Stimulated activated CD4-positive, alpha-beta T cell treated with anti-CD3 and anti-CD28 coated beads, TNF-alpha, amount 100 ng/mL, for 24 hours (primary cell): ENCODE measurements at regions not wholly inside any gene's neighbourhood (a gene's known extent, or its start where the extent isn't known, plus 50 kb on each side); places are given as distances from the start of the nearest gene placed in this dataset.
"Not testable (repeated sequence)": the region's sequence is repeated elsewhere in the genome, so short reads cannot be mapped to it uniquely, and the experiment has no call there.

Experiments
- DNase-seq, 3 experiments: peaks; one replicate each; pipeline ENCODE4 v3.0.0-alpha.2; 2020; ENCODE audit warnings: low read depth in 3 of 3

DNA sequence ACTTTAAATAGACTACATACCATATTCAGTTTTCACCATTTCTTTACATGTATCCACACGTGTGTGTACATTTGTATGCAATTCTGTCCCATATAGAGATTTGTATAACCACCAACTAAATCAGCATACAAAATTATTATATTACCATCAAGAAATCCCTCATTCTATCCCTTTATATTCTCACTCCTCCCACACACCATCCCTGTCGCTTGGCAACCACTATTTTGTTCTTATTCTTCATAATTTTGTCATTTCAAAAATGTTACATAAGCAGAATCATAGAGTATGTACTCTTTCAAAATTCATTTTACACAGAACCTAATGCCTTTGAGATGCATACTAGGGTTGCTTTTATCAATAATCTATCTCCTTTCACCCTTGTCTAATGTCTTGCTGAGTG, 740.5 kb downstream of the SLITRK5 start:
- no peak for DNase-seq

DNA sequence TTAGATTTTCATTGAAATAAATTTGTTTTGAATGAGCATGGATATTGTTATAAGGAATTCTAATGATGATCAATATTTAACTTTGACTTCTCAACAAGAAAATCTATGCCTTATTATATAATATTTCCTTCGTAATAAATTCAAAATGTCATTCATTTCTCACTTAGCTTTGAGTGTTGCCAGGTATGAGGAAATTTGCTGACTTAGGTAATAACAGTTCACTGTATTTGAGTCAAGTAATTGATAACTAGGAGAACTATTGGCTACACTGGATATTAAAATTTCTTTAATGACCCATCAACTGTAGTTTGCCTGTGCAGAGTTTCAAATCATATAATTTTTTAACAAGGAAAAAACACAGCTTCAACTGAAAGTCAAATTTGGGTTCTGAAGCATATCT, 746.6 kb downstream of the SLITRK5 start:
- DNase-seq = no peak

DNA sequence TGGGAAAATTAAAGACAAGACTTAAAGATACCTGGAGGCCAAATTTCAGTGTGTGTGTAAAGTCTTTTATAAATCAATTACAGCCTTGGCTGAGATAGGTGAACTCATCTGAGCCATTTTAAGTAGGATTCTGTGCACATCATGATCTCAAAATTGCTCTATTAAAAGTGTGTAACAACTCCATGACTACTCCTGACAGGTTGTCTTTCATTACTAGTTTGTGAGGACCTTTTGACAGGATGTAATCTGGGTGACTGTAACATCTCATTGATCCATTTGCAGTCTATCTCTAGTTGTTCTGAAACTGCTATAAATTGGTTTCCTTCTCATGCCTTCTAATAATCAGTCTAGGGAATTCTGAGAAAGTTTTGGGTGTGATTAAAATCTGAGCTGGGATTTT, 753.3 kb downstream of the SLITRK5 start:
- no peak for DNase-seq

DNA sequence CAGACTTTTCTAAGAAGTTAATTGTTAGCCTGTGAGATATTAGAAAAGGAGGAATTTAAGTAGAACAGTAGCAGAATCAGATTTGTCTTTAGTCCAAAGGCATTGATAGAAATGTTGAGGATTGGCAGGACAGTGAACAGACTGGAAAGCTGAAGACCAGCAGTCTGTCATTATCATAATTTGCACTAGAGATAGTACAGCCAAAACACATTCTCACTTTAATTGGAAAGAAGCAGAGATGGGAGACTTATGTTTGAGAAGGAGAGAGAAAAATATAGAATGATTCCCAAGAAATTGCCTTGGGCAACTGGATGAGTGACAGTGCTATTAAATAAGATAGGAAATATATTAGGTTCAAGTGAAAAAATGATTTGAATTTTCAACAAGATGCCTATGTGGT, 755.5 kb downstream of the SLITRK5 start:
- no peak for DNase-seq

DNA sequence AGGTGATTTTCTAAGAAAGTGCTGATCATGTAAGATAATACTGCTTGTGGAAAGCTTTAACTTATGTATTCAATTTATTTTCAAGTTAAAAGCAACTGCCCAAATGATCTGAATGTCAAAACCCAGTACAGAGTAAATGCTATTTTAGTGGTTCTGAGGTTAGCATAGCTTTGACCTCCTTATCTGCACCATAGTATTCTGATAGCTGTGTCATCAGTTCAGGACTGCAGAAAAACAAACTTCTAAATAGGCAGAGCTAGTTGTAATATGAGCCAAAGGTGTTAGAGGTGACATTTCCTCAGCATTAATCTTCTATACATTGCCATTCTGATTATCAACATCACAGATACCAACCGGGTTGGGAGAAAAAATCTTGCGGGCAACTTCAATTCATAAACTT, 758.7 kb downstream of the SLITRK5 start:
- DNase-seq = no peak

DNA sequence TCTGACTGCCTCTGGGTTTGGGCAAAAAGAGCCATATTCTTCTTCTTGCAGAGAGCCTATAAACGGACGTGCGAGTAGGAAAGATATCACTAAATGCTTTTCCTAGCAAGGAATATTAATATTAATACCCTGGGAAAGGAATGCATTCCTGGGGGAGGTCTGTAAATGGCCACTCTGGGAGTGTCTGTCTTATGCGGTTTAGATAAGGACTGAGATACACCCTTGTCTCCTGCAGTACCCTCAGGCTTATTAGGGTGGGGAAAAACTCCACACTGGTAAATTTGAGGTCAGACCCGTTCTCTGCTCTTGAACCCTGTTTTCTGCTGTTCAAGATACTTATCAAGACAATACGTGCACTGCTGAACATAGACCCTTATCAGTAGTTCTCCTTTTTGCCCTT, 763.8 kb downstream of the SLITRK5 start:
- DNase-seq = no peak

DNA sequence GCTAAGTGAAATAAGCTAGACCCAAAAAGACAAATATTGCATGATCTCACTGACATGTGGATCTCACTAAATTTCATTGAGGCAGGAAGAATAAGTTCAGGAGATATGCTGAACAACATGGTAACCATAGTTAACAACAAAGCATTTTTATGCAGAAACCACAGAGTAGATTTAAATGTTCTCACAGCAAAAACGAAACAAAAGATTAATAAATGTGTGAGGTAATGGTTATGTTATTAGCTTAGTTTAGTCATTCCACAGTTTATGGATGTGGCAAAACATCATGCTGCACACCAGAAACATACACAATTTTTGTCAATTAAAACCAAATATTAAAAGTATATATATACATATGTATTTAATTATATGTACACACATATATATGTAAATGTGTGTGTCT, 765.8 kb downstream of the SLITRK5 start:
- DNase-seq = no peak

DNA sequence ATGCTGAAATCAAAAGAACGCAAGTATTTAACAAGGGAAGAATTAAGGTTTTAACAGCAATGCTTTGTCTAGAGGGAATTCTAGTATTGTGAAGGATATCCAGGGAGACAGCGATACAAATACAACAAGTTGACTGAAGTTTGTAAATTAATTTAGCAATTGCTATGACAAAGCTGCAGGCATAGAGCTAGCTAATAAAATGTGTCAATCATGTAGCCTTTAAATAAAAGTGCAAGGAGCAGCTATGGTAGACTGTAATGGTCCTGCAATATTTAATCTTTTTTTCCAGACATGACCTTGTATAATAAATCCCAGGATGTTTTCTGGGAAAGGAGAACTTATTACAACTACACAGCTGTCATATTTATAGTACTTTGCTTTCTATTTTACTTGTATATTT, 779.3 kb downstream of the SLITRK5 start:
- no peak for DNase-seq

DNA sequence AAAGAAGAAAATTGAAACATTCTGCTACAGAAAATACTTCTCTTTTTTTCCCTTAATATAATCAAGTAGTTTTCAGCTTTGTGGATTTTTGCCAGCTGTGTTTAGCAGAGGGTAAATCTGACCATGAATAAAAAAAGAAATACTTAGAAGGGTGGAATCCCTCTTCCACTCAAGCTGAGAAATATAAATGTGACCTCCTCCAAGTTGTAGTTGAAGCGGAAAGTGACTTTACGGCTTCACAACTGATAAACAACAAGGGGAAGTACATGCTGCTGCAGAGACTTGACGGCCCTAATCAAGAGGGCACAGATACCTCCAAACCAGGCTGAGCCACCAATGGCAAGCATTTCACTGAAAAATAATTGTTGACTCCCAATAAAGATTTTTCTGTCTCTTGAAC, 785.0 kb downstream of the SLITRK5 start:
- no peak for DNase-seq

DNA sequence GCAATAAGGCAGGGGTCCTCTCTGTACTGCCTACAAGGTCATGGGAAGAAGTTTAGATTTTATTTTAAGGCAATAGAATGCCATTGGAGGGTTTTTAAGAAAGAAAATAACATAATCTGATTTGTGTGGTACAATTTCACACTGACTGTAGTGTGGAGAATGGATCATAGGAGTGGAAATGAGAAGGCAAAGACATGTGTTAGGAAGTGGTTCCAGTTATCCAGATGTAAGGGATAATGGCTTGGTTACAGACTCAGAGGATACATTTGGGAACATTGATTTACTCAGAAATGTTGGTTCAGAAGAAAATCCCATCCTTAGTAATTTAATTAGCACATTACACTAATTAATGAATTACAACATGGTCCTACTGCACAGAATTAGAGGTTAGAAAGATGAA, 788.2 kb downstream of the SLITRK5 start:
- DNase-seq = no peak

DNA sequence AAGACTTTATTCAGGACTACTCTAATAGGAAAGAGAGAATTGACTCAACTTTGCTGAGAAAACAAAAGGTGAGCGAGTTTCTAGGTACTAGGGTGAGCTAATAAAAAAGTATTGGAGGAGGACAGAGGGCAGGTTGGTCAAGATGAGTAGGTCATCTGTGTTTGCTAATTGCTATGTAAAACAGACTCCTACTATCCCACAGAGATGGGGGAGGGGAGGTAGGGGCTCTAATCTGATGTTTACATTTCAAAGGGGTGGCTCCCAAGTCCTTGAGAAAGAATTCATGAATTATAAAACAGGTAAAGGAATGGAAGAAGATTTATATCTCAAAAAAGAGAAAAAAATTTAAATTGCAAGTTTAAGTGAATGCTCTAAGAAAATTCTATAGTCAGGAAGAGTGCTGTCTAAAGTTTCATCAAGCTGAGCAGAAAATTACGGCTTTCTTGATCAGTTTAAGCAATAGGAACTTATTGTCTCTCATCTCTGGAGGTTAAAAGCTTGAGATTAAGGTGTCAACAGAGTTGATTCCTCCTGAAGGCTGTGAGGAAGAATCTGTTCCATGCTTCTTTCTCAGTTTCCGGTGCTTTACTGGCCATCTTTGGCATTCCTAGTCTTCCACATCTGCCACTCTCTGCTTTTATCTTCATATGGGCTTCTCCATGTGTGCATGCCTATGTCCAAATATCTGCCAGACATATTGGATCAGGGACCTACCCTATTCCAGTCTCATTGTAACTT, 790.3 kb downstream of the SLITRK5 start:
- no peak for DNase-seq

DNA sequence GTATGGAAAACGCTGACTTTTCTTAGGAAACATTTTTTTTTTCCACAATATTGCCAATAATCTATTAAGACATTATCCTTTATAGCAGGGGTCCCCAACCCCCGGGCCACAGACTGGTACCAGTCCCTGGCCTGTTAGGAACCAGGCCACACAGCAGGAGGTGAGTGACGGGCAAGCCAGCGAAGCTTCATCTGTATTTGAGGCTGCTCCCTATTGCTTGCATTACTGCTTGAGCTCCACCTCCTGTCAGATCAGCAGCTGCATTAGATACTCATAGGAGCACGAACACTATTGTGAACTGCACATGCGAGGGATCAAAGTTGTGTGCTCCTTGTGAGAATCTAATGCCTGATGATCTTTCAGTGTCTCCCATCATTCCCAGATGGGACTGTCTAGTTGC, 793.7 kb downstream of the SLITRK5 start:
- DNase-seq = no peak

DNA sequence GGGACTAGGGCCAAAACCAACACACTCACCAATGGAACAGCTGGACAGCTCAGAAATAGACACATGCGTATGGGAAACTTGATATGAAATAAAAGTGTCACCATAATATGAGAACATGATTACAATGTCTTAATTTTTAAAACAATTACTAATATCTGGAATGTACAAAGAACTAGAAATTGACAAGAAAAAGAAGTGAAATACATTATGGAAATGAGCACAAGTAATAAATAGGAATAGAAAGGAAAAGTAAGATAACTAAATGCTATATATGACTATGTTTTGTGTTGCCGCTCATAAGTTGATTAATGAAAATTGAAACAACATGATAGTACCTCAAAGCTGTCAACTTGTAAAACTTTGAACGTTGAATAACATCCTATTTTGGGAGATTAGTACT, 801.1 kb downstream of the SLITRK5 start:
- no peak for DNase-seq

DNA sequence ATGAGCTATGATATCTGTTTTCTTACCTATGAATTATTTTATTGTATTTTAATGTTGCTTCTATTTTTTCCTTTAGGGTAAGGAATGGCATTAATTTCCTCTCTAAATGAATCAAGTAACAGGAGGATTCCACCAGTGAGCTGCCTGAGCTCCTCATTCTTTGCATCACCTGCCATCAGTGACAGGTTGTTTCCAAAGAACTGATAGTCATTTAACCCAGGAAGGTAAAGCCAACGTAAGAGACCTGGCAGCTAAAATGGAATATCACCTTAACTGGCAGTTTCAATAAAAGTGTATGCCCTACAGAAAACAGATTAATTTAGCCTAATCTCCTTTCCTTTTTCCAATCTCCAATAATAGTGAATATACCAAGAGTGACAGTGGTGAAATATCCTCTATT, 812.0 kb downstream of the SLITRK5 start:
- DNase-seq = no peak

DNA sequence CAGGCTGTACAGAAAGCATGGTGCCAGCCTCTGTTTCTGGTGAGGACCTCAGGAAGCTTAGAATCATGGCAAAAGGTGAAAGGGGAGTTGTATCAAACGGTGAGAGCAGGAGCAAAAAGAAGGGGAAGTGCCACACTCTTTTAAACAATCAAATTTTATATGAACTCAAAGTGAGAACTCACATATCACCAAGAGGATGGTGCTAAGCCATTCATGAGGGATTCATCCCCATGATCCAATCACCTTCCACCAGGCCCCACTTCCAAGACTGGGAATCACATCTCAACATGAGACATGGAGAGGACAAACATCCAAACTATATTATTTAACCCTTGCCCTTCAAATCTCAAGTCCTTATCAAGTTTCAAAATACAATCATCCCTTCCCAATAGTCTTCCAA, 836.7 kb downstream of the SLITRK5 start:
- DNase-seq = no peak

DNA sequence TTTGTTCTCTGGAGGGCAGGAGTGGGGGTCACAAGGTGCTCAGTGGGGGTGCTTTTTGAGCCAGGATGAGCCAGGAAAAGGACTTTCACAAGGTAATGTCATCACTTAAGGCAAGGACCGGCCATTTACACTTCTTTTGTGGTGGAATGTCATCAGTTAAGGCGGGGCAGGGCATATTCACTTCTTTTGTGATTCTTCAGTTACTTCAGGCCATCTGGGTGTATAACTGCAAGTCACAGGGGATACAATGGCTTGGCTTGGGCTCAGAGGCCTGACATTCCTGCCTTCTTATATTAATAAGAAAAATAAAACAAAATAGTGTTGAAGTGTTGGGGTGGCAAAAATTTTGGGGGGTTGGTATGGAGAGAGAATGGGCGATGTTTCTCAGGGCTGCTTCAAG, 841.8 kb downstream of the SLITRK5 start:
- not testable (repeated sequence) for DNase-seq

DNA sequence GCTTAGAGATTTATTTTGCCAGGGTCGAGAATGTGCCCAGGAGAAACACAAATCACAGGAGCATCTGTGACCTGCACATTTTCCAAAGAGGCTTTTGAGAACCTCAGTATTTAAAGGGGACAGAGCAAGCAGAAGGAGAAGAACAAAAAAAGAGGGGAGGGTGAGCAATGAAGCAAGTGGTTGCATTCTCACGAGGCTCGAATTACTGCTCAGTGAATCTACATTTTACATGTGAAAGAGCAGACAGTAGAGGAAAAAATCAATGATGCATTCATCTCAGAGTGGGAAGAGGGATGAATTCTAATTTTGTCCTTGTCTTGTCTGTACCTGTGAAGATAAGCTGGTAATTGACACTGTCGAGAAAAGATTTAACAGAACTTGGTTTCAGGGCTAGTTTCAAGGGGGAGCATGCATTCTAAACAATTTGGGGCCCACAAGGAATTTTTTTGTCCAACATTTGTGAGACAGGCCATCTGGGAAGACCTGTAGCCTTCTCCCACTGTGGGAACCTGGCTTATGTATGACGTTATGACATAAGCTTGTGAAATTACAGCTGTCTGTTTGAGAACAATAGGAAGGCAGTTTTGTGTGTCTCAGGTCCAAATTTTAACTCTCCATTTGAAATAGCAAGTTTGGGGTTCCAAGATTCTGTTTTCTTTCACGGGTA, 855.1 kb downstream of the SLITRK5 start:
- DNase-seq = no peak

DNA sequence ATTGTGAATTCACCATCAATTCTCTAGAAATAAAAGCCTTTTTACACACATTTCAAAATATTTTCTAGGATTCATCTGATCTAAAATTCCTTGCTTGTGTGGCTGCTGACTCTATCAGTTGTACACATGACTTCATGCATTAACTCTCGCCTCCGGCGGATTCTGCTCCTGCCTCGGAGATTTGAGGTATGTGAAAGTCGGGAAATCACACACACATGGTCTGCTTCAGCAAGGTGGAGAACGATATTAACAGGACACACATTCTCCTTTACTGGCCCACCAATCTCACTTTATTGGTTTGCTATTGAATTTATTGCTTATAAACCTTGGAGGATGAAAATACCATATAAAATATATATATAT, 855.7 kb downstream of the SLITRK5 start:
- no peak for DNase-seq

DNA sequence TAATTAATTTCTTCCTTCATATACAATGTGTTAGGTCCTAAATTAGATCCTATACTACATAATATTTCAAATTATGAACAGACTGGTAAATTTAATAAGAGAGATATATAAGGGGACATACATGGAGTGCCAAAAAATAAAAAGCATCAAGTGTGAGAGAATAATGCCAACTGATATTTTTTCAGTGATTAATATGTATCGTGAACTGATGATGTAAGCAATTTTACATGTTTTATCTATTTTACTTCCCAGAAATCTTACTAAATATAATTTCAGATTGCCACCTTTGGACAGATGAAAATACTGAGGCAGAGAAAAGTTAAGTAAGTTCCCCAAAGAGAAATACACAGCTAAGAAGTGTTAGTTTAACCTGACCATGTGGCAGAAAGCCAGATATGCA, 870.8 kb downstream of the SLITRK5 start:
- DNase-seq = no peak

DNA sequence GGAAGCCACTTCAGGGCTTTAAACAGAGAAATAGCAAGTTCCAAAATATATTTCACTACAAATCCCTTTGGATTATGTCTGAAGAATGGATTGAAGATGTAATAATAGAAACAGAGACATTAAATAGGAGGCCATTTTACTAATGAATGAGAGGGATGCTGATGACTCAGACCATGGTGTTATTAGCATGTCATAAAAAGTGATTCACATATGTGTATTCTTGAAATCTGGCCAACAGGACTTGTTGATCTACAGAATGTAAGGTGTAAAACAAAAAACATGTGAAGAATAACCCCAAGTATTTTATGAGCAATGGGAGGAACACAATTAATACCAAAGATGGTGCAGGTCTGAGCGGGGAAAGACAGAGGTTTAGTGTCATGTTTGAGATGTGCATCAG, 873.7 kb downstream of the SLITRK5 start:
- DNase-seq = no peak

DNA sequence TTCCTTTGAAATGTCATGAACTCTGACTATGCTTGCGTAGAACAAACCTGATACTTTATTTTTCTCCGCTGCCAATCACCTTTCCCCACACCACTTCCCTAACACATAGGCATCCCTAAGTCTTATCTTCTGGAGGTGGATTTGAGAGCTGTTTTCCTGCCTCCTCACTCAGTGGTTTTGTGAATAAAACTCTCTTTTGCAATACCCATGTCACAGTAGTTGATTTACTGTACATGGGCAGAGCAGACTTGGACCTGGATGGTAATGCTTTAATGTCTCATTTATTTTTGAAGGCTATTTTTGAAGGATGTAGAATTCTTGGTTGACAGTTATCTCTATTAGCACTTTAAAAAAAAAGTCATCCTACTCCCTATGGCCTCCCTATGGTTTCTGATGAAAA, 881.8 kb downstream of the SLITRK5 start:
- DNase-seq = no peak

DNA sequence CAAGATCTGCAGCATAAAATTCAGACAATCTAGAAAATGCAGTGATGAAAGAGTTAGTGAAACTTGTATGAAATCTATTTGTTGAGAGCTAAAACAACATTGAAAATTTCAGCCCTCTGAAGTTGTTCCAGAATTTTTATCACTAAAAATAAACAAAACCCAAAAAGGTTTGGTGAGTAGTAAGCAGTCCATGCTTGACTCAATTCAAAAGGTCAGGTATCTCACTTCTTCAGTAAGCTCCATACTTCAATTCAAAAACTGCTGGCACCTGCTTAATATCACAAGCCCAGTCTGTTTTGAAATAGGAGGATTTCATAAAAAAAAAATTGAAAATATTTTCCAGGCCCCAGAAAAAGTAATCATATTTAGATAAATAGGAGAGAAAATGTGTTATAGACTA, 894.4 kb downstream of the SLITRK5 start:
- no peak for DNase-seq

DNA sequence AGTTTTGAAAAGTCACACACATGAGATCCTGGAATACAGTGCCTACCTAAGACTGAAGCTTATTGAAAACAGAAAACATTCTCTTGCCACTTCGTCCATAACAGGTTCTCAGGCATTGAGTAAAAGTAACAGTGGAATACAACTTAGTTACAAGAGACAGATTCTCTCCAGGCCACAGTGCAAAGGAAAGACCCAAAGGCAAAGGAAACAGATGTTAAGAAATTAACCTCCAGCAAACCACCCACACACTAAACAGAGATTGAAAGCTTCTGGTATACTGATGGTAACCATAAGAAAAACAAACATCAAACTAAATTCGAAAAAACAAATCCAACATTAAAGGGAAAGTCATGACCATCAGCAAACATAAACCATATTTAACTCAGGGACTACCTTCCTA, 914.7 kb downstream of the SLITRK5 start:
- DNase-seq = no peak

DNA sequence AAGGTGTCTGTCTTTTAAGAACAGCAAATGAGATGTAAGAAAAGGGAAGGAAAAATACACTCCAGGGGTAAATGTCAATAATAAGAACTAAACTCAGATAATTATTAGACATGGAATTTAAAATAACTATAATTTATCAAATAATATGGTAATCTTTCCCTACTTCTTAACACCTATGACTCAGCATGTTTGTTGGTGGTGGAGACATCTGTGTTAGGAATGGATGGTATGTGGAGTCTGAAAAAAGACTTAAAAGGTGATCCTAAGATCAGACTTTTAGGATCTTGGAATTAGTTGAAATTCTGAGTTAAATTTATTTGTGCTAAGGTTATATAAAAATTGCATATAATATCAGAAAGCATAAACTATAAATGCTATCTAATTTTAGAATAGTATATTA, 915.1 kb downstream of the SLITRK5 start:
- no peak for DNase-seq
